ENCODE measurements at regions not wholly inside any gene's neighbourhood (a gene's known extent, or its start where the extent isn't known, plus 50 kb on each side); places are given as distances from the start of the nearest gene placed in this dataset.

- TF ChIP-seq HMGXB4 (CRISPR knock-in tag; IDR thresholded peaks at IDR 0.05) (no peak), RORB (CRISPR knock-in tag; IDR thresholded peaks at IDR 0.05) (no peak), NFYB (CRISPR knock-in tag; conservative IDR thresholded peaks at IDR 0.05; ENCODE audit: low read depth) (no peak), ZNF416 (CRISPR knock-in tag; IDR thresholded peaks at IDR 0.05) (no peak), TEAD4 (CRISPR knock-in tag; IDR thresholded peaks at IDR 0.05) (no peak), CTCF (IDR thresholded peaks at IDR 0.05) (no peak)
- TF ChIP-seq, protein P1, sequence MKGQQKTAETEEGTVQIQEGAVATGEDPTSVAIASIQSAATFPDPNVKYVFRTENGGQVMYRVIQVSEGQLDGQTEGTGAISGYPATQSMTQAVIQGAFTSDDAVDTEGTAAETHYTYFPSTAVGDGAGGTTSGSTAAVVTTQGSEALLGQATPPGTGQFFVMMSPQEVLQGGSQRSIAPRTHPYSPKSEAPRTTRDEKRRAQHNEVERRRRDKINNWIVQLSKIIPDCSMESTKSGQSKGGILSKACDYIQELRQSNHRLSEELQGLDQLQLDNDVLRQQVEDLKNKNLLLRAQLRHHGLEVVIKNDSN (CRISPR knock-in tag; IDR thresholded peaks at IDR 0.05), result no peak
- TF ChIP-seq, protein P2, sequence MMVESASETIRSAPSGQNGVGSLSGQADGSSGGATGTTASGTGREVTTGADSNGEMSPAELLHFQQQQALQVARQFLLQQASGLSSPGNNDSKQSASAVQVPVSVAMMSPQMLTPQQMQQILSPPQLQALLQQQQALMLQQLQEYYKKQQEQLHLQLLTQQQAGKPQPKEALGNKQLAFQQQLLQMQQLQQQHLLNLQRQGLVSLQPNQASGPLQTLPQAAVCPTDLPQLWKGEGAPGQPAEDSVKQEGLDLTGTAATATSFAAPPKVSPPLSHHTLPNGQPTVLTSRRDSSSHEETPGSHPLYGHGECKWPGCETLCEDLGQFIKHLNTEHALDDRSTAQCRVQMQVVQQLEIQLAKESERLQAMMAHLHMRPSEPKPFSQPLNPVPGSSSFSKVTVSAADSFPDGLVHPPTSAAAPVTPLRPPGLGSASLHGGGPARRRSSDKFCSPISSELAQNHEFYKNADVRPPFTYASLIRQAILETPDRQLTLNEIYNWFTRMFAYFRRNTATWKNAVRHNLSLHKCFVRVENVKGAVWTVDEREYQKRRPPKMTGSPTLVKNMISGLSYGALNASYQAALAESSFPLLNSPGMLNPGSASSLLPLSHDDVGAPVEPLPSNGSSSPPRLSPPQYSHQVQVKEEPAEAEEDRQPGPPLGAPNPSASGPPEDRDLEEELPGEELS (CRISPR knock-in tag; IDR thresholded peaks at IDR 0.05), result no peak
Measured at GRCh38 chr17:77318021-77318420, 177.3 kb downstream of the SEC14L1 start (continued).

GRCh38 chr17:77318491-77319210 is 177.9 kb downstream of the SEC14L1 start:
- ChIA-PET POLR2A (no interaction called here), CTCF (no interaction called here)
- TF ChIP-seq ZNF219 (CRISPR knock-in tag; IDR thresholded peaks at IDR 0.05; ENCODE audit: borderline replicate concordance) (no peak), JAZF1 (CRISPR knock-in tag; IDR thresholded peaks at IDR 0.05) (no peak), ZNF671 (CRISPR knock-in tag; IDR thresholded peaks at IDR 0.05) (no peak), ZNF263 (CRISPR knock-in tag; IDR thresholded peaks at IDR 0.05; ENCODE audit: low read depth) (no peak), IRF2 (CRISPR knock-in tag; IDR thresholded peaks at IDR 0.05; ENCODE audit: borderline replicate concordance, low read depth) (no peak), USF2 (CRISPR knock-in tag; IDR thresholded peaks at IDR 0.05) (no peak), NR1H2 (CRISPR knock-in tag; IDR thresholded peaks at IDR 0.05) (no peak), E2F5 (CRISPR knock-in tag; IDR thresholded peaks at IDR 0.05) (no peak), HMGXB4 (CRISPR knock-in tag; IDR thresholded peaks at IDR 0.05) (no peak)
- Mint-ChIP-seq H3K4me1 (peaks cover 56% of the 10 kb centered on the region), H3K9me3 (no peaks in the 10 kb centered on the region), H3K27ac (peak overlapping the region; percentile 49; the same call in 1 of the 2 replicates), H3K27me3 (ENCODE audit: low read depth) (no peaks in the 10 kb centered on the region), H3K4me3 (no peak overlapping the region), H3K36me3 (no peaks in the 10 kb centered on the region)
- DNase-seq (ENCODE audit: low spot score), result peak; percentile 6
- ATAC-seq, result no peak

Measured in WTC11 (cell line).